Keratinocyte (primary cell): ENCODE measurements at regions not wholly inside any gene's neighbourhood (a gene's known extent, or its start where the extent isn't known, plus 50 kb on each side); places are given as distances from the start of the nearest gene placed in this dataset.

Experiments used
- CTCF ChIP-seq, 3 experiments: IDR thresholded peaks in 1 of 3; conservative IDR thresholded peaks in 1 of 3; optimal IDR thresholded peaks in 1 of 3; 2 replicates in 2 of 3; 3 replicates in 1 of 3; pipeline versions ENCODE3 to v1.5.1; 2011; ENCODE audit warnings: low read length in 3 of 3, mild to moderate bottlenecking in 3 of 3, moderate library complexity in 2 of 3, control low read depth in 1 of 3, inconsistent platforms in 1 of 3; ENCODE audit not compliant: insufficient read depth in 2 of 3; ENCODE audit errors: extremely low read depth in 1 of 3
- EZH2 ChIP-seq: IDR thresholded peaks from one replicate; pipeline ENCODE4 v1.6.1; 2012; ENCODE audit warnings: inconsistent platforms, mild to moderate bottlenecking, low read length, moderate library complexity

GRCh38 chr5:124908581-124909451 lies 162.4 kb upstream of the ZNF608 start:
- TF ChIP-seq CTCF (optimal IDR thresholded peaks at IDR 0.05 in 1 of 3, IDR thresholded peaks at IDR 0.05 in 1 of 3, conservative IDR thresholded peaks at IDR 0.05 in 1 of 3; ENCODE audit: extremely low read depth in 1 of 3, insufficient read depth in 2 of 3, low read length in 3 of 3) (no peak), EZH2 (no peak)
